ENCODE measurements at regions not wholly inside any gene's neighbourhood (a gene's known extent, or its start where the extent isn't known, plus 50 kb on each side); places are given as distances from the start of the nearest gene placed in this dataset.
"Not testable (repeated sequence)": the region's sequence is repeated elsewhere in the genome, so short reads cannot be mapped to it uniquely, and the experiment has no call there.

GRCh38 chr10:31679936-31680335, 248.7 kb downstream of the ARHGAP12 start:
- DNase-seq = no peak

DNA sequence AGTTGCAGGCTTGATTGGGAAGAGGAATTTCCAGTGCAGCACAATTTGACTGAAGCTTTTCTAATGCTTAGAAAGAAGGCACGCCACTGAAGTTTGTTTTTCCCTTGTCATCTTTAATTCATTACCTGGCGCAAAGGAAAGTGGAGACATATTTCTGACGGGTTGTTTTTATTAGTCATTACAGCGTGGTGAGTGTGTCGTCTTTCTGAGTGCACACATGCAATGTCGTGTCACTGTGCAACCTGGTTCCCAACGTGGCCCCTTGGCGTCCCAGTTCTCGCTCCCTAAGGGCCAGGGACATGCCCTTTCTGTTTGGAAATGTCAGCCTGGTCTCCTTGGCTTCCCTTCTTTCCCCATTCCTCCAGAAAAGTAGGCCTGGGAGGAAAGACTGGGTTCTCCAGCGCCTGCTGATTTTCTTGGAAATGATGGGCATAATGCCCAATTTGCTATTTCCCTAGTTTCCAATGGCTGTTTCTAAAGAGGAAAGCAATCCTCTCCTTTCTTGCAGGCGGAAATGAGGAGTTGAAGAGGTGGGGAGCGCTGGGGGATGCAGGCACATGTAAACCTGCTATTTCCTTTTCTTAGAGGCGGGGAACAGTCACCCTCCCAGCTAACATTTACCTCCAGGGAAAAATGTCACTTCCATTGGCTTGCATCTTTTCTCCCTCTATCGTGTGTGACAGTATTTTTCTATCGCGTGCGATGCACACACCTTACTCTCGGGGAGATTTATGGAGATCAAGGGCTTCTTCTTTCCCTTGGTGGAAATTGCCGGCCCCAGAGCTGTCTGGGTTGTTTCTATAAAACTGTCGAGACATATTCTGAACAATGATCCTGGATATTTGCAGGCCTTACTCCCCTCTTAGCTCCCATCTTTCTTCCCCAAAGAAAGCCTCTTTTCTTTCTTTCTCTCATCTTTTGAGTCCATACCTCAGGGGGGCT, 249.8 kb downstream of the ARHGAP12 start:
- DNase-seq = no peak

DNA sequence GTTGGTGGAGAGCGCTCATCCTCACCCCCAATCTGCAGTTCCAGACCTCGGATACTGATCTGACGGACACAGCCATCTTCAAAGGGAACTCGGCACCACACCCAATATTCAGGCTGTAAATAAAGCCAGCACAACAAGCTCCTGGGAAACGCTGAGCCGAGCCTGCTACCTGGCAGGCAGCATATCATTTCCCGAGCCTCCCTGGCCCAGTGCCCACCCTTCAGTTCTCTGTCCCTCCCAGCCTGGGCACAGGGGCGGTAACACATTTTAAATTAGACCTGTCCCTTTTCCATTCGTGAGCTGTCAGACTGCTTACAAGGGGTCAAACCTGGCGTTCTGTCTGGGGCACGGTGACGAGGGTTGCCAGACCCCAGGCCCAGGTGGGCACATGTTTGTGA, 250.5 kb downstream of the ARHGAP12 start:
- DNase-seq = no peak

DNA sequence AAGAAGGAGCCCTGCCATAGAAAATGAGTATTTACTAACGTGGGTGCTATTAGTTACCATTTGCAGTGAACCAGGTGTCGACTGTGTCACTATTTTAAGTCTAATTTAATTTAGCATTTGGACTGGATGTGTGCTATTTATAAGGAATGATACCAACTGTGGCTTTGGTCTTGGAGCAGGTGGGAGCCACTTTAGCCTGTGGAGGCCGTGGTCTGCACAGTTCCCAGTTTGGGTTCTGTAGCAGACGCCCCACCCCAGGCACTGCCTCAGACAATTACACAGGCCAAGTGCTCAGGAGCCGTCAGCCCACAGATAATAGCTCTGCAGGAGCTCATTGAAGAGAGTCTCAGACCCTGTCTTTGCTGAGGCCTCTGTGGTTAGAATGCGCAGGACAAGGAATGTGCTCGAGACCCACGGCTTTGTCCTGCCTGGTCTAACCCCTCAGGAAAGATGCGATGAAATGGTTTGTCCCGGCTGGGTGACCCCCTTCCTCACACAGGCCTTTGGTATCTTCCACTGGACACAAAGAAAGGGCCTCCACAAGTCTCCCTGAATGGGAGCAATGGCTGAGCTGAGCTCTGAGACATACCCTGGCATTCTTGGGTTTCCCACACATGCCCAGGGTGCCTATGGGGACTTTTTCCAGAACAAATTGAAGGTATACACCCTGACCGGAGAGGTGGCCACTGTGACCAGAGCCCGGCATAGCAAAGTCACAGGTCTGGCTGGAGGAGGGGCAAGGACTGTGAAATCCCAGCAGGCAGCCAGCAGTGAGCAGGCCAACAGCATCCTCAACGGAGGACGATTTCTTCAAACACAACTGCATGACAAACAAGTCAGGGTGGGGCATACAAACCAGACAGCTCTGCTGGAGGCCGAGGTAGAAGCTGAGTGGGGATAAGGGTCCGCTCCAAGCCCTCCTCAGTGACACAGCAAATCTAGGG, 251.2 kb downstream of the ARHGAP12 start:
- no peak for DNase-seq

DNA sequence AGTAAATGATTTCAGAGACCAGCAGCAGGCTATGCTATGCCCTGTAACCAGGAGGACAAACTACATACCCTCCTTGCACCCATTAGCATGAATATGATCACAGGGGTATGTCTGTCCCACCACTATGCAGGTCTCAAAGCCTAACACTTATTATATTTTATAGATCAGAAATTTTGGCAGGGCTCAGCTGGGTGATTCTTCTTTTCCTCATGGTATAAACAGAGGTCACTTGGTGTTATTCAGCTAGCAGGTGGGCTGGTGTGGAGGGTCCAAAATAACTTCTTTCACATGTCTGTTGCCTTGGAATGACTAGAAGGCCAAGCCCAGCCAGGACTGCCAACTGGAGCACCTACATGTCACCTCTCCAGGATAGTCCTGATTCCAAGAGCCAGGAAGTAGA, 252.9 kb downstream of the ARHGAP12 start:
- no peak for DNase-seq

DNA sequence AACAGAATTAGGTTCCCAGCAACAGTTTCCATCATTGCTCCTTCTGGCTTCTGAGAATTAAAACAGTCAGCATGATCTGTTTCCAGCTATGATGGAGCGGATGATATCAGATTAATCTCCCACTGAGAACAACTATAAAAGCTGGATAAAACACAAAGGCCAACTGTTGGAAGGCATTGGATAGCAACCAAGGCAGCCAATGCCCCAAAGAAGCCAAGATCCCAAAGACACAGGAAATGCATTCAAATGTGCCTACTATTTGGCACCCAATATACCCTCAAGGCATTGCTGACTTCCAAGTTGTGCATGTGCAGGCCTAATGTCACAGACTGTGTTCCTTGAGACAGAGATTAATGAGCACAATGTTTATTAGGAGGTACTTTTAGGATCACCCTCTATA, 259.3 kb downstream of the ARHGAP12 start:
- no peak for DNase-seq

- DNase-seq = no peak
Observed at GRCh38 chr10:31668326-31668725, 260.3 kb downstream of the ARHGAP12 start.

GRCh38 chr10:31665764-31666279, 262.8 kb downstream of the ARHGAP12 start:
- not testable (repeated sequence) for DNase-seq

GRCh38 chr10:31664803-31665202, 263.8 kb downstream of the ARHGAP12 start:
- DNase-seq = no peak

GRCh38 chr10:31664071-31664470, 264.6 kb downstream of the ARHGAP12 start:
- DNase-seq = not testable (repeated sequence)

- no peak for DNase-seq
Observed at GRCh38 chr10:31660300-31660699, 268.3 kb downstream of the ARHGAP12 start.

- DNase-seq = no peak
Observed at GRCh38 chr10:31659665-31660064, 269.0 kb downstream of the ARHGAP12 start.

GRCh38 chr10:31657434-31657872, 271.2 kb downstream of the ARHGAP12 start:
- DNase-seq = no peak

DNA sequence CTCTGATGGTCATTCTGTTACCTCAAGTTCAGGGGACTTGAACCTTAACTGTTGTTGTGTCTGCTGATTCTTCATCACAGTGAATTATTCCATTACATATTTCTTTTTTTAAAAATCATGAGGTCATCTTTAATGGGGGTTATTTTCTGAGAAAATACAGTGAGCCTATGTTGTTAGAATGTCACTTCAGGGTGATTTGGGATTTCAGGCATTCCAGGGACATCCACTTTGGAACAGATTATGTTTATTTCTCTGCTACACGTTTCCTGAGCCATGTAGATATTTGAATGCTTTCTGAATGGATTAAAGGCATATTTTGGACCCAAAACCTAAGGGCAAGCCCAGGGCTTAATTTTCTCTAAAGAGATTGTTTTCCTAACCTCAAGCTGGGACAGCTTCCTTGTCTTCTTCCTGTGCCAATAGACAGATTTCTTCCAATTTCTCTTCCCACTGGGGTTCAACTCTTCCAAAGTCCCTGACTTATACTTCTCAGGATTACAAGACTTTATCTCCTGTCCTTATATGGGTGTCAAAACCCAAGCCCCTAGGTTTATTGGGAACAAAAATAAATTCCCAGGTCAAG, 271.7 kb downstream of the ARHGAP12 start:
- no peak for DNase-seq

GRCh38 chr10:31652038-31652437, 276.6 kb downstream of the ARHGAP12 start:
- DNase-seq = no peak

DNA sequence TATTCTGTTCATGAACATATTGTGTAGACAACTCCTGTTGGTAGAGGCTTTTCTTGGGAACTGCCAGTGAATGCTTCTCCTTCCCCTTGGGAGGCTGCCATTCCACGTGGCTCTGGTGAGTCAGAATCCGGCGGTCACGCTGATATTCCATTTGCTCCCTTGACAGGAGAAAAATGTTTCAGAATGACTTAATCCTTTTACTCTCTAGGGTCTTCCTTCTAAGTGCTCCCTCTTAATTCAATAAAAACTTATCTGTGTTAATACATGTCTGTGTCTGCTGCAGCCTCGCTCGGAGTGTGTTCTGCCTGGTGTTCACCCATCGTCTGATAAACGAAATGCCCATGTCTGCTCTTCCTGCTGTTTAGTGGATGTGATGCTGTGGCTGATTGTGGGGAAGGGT, 278.6 kb downstream of the ARHGAP12 start:
- no peak for DNase-seq

DNA sequence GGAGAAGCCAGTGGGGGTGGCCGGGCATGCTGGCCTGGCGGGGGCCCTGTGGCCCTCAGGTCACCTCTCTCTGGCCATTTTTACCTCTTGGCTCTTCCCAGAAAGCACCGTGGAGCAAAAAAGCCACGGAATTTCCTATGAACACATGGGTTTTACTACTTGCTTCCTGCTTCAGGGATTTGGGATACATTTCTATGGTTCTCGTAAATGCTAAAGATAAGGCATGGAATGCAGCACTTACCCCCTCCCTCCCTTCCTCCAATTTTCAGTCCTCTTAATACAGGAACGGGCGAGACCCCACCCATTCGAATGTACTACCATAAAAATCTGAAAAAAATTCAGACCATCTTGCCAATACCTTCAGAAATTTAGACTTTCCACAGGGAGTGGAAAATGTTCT, 279.7 kb downstream of the ARHGAP12 start:
- no peak for DNase-seq

DNA sequence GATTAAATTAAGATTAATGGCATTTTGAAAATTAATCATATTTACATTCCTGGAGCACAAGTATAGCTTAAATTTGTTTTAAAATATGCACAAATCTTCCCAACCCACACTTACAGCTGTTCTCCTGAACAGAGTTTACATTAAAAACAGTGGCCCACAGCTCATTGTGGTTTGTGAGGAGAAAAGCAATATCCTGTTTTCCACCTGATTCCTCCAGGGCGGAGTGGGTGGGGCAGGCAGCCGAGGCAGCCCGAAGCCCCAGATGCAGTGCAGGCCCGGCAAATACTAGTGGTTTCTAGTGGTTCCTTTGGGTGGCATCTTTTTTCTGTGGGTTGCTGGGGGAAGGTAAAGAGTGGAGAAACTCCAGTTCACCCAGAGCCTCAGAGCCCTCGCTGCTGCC, 280.8 kb downstream of the ARHGAP12 start:
- no peak for DNase-seq

GRCh38 chr10:31646519-31646918, 282.1 kb downstream of the ARHGAP12 start:
- no peak for DNase-seq

DNA sequence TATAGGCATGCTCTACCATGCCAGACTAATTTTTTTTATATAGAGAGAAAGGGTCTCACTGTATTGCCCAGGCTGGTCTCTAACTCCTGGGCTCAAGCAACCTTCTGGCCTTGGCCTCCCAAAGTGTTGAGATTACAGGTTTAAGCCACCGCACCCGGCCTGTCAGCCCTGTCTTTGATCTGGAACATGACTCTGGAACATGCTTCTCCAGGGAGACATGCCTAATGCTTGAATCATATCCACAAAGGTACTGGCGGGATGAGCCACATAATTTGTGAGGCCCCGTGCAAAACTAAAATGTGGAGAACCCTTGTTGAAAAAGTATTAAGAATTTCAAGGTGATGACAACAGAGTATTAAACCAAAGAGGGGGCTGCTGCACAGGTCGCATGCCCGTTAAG, 282.8 kb downstream of the ARHGAP12 start:
- no peak for DNase-seq

DNA sequence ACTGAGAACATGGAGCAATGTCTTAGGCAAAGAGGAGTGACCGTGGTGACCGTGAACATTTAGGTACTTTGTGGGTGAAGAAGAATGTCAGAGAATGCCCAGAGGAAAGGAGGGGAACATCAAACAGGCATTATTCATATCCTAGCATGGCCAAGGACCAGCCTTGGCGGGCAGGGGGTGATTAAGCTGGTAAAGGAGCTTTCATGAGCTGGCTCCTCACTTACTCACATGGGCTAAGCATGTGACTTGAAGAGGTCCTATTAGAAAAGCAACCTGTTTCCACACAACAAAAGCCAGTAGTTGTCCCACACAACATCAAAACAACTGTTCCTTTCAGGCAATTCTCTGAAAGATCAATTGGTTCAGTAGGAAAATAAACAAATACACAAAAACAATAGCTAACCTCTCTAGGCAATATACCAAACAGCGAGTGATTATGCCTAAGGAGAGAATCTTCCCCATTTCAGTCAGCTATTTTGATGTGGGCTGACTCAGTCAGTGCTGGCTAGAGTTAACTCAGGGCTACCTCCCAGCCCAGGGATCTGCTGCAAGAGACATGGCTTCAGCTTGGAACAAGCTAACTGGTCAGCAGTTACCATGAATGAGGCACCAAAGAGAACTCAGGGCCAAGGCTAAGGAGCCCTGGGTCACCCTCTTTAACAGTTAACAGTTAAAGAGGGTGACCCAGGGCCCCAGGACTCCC, 283.5 kb downstream of the ARHGAP12 start:
- DNase-seq = no peak

GRCh38 chr10:31642281-31642680, 286.4 kb downstream of the ARHGAP12 start:
- DNase-seq = no peak

All from NCI-H187 (cell line).